ENCODE measurements at regions not wholly inside any gene's neighbourhood (a gene's known extent, or its start where the extent isn't known, plus 50 kb on each side); places are given as distances from the start of the nearest gene placed in this dataset.

DNA sequence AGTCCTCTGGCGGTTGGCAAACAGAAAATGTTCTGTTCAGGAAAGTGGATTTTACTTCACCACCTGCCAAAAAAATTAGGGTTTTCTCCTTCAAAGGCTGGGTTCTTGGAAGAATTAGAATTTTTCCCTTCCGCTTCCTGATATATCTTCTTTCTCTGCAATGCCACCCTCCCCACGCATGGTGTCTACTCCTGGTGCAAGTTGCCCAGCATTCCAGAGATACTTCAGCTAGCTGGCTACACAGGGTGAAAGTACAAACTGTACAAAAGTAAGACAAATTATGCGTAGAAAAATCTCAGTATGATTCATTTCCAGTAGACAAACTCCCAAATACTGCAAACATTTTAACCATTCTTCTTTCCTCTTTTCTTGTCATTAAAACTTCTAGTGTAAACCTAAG lies 430.1 kb upstream of the ESRRG start:
- FAIRE-seq (no peak), DNase-seq (ENCODE audit: insufficient read length, low spot score) (no peak)
- TF ChIP-seq TAF1 (IDR thresholded peaks at IDR 0.05; ENCODE audit: low read depth, low read length) (no peak), PAX5 (IDR thresholded peaks at IDR 0.05; ENCODE audit: insufficient read depth, low read length, severe bottlenecking) (no peak), SPI1 (IDR thresholded peaks at IDR 0.05; ENCODE audit: low read depth, low read length) (no peak), POLR2AphosphoS5 (IDR thresholded peaks at IDR 0.05; ENCODE audit: low read depth, low read length) (no peak)

DNA sequence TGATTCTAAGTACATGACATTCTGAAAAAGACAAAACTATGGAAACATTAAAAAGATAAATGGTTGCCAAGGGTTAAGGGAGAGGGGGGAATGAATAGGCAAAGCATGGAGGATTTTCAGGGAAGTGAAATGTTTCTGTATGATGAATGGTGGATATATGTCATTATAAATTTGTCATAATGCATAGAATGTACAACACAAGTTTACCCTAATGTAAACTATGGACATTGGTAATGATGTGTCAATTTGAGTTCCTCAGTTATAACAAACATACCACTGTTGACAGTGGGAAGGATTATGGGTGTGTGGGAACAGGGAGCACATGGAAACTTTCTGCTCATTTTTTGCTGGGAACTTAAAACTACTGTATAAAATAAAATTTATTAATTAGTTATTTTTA lies 427.1 kb upstream of the ESRRG start:
- FAIRE-seq, result no peak
- no peak for DNase-seq (ENCODE audit: insufficient read length, low spot score)
- TF ChIP-seq POU2F2 (IDR thresholded peaks at IDR 0.05; ENCODE audit: low read depth, low read length), result no peak
- no peak for TF ChIP-seq TAF1 (IDR thresholded peaks at IDR 0.05; ENCODE audit: low read depth, low read length)
- no peak for TF ChIP-seq POLR2AphosphoS5 (IDR thresholded peaks at IDR 0.05; ENCODE audit: low read depth, low read length)
- no peak for TF ChIP-seq PAX5 (IDR thresholded peaks at IDR 0.05; ENCODE audit: insufficient read depth, low read length, severe bottlenecking)
- no peak for TF ChIP-seq POLR2A (IDR thresholded peaks at IDR 0.05; ENCODE audit: low read depth, low read length)

DNA sequence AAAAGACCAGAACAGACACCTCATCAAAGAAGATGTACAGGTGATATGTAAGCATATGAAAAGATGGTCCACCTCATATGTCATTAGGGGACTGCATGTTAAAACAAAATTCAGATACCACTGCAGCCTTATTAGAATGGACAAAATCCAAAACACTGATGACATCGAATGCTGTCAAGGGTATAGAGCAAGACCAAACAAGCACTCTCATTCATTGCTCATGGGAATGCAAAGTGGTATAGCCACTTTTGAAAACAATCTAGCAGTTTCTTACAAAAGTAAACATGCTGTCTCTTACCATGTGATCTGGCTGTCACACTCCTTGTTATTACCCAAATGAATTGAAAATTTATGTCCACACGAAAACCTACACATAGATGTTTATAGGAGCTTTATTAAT lies 426.6 kb upstream of the ESRRG start:
- FAIRE-seq, result no peak
- no peak for TF ChIP-seq POLR2A (IDR thresholded peaks at IDR 0.05; ENCODE audit: low read depth, low read length)
- DNase-seq (ENCODE audit: insufficient read length, low spot score), result no peak

DNA sequence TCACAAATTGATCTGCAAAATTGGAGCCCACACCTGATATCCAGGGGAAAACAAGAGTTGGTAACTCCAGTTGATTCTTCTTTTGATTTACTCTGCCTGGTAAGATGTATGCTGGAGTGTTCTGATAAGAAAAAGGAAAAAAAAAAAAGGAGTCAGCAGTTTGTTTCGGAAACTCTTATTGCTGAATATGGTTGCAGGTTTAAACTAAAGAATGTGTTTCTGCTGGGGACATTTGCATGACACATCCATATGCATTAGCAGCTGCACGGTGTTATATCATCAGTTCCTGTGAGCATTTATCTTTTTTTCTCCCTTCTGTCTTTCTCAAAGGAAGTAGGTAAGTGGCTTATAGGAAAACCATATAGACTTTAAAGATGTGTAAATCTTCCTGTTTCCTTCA lies 418.5 kb upstream of the ESRRG start:
- TF ChIP-seq POU2F2 (IDR thresholded peaks at IDR 0.05; ENCODE audit: low read depth, low read length) (no peak), POLR2A (IDR thresholded peaks at IDR 0.05; ENCODE audit: low read depth, low read length) (no peak)
- DNase-seq (ENCODE audit: insufficient read length, low spot score), result no peak
- no peak for FAIRE-seq

GRCh38 chr1:217140041-217140901 lies 417.0 kb upstream of the ESRRG start:
- FAIRE-seq (no peak), DNase-seq (ENCODE audit: insufficient read length, low spot score) (no peak)

DNA sequence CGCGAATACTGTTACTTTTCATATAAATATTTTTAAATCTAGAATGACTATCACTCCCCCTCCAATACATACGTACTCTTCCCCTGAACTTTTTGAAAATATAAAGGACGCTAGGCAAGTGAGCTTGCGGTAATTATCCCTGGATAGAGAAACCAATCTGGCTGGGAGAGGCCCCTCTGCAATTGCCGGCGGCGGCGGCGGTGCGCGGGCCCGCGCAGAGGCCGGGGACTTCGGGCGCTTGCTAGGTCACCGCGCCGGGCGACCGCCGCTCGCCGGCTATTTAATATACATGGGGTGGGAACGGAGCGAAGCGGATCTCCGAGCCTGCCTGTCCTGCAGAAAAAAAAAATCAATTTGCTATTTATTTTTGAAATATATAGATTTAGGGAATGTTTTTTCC lies 416.3 kb upstream of the ESRRG start:
- no peak for FAIRE-seq
- no peak for DNase-seq (ENCODE audit: insufficient read length, low spot score)
- TF ChIP-seq SPI1 (IDR thresholded peaks at IDR 0.05; ENCODE audit: low read depth, low read length) (no peak), TAF1 (IDR thresholded peaks at IDR 0.05; ENCODE audit: low read depth, low read length) (no peak), PAX5 (IDR thresholded peaks at IDR 0.05; ENCODE audit: insufficient read depth, low read length, severe bottlenecking) (no peak), POLR2A (IDR thresholded peaks at IDR 0.05; ENCODE audit: low read depth, low read length) (no peak), POLR2AphosphoS5 (IDR thresholded peaks at IDR 0.05; ENCODE audit: low read depth, low read length) (no peak), POU2F2 (IDR thresholded peaks at IDR 0.05; ENCODE audit: low read depth, low read length) (no peak)

More at GRCh38 chr1:217140041-217140901, 417.0 kb upstream of the ESRRG start:
- TF ChIP-seq PAX5 (IDR thresholded peaks at IDR 0.05; ENCODE audit: insufficient read depth, low read length, severe bottlenecking) (no peak), POLR2A (IDR thresholded peaks at IDR 0.05; ENCODE audit: low read depth, low read length) (no peak), POLR2AphosphoS5 (IDR thresholded peaks at IDR 0.05; ENCODE audit: low read depth, low read length) (no peak), TAF1 (IDR thresholded peaks at IDR 0.05; ENCODE audit: low read depth, low read length) (no peak), POU2F2 (IDR thresholded peaks at IDR 0.05; ENCODE audit: low read depth, low read length) (no peak), SPI1 (IDR thresholded peaks at IDR 0.05; ENCODE audit: low read depth, low read length) (no peak)

DNA sequence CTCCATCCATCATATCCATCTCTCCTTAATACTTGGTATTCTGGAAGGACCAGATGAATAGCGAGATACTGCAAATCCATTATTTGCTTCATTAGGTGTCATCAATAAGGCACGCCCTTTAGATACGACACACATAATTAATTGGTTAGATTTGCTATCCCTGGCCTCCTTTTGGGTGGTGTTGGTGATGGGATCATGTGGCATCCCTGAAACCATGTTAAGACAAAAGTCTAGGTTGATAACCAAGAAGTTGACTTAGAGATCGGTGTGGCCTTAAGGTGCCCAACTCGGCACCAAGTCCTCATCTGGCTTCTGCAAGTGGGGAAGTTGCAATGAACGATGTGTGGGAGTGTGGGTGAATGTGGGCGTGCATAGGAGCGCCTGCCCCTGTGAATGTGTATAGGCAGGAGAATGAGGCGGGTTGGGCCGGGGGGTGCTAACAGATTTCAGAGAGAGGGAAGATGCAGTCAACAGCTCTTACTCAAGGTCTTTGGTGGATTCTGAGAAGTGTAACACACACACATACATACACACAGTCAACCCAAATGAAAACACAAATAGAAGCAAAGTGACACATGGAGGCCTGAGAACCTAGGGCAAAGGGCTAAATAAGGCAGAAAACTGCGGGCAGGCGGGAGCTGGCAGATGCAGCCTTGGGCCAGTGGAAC lies 415.7 kb upstream of the ESRRG start:
- no peak for DNase-seq (ENCODE audit: insufficient read length, low spot score)
- FAIRE-seq, result no peak
- TF ChIP-seq TAF1 (IDR thresholded peaks at IDR 0.05; ENCODE audit: low read depth, low read length) (no peak), PAX5 (IDR thresholded peaks at IDR 0.05; ENCODE audit: insufficient read depth, low read length, severe bottlenecking) (no peak), POU2F2 (IDR thresholded peaks at IDR 0.05; ENCODE audit: low read depth, low read length) (no peak), SPI1 (IDR thresholded peaks at IDR 0.05; ENCODE audit: low read depth, low read length) (no peak)

GRCh38 chr1:217138173-217138765 lies 415.0 kb upstream of the ESRRG start:
- FAIRE-seq (no peak), DNase-seq (ENCODE audit: insufficient read length, low spot score) (no peak)
- TF ChIP-seq TAF1 (IDR thresholded peaks at IDR 0.05; ENCODE audit: low read depth, low read length) (no peak), SPI1 (IDR thresholded peaks at IDR 0.05; ENCODE audit: low read depth, low read length) (no peak), PAX5 (IDR thresholded peaks at IDR 0.05; ENCODE audit: insufficient read depth, low read length, severe bottlenecking) (no peak), POLR2AphosphoS5 (IDR thresholded peaks at IDR 0.05; ENCODE audit: low read depth, low read length) (no peak), POU2F2 (IDR thresholded peaks at IDR 0.05; ENCODE audit: low read depth, low read length) (no peak), POLR2A (IDR thresholded peaks at IDR 0.05; ENCODE audit: low read depth, low read length) (no peak)

DNA sequence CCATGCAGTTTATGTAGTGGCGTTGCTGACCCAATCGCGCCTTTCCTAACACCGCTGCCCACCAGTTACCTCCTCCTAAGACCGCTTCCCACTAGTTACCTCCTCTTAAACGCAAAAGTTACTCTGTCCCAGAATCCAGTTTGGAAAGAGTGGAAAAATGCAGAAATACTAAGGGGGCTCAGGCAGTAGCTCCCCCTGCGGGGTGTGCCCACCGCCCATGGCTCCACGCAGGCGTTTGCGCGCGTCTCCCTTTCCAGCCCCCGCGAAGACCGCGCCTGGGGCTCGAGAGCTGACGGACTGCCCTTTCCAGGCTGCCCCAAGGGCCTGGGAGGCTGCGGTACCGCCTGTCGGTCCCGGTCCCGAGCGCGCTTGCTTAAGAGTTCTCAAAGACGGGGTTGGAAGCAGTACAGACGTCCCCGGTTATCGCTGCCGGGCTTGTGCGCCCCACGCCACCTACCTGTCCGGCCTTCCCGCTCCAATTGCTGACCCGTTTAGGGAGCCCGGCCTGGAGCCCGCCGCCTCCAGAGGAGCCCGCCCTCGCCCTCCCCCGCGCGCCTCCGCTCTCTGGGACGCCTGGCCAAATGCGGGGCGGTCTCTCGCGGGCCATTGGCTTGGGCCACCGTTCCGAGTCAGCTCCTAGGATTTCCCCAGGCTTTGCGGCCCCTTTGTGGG lies 414.1 kb upstream of the ESRRG start:
- no peak for DNase-seq (ENCODE audit: insufficient read length, low spot score)
- FAIRE-seq, result no peak
- TF ChIP-seq POLR2A (IDR thresholded peaks at IDR 0.05; ENCODE audit: low read depth, low read length) (no peak), POLR2AphosphoS5 (IDR thresholded peaks at IDR 0.05; ENCODE audit: low read depth, low read length) (no peak), SPI1 (IDR thresholded peaks at IDR 0.05; ENCODE audit: low read depth, low read length) (no peak), POU2F2 (IDR thresholded peaks at IDR 0.05; ENCODE audit: low read depth, low read length) (no peak), TAF1 (IDR thresholded peaks at IDR 0.05; ENCODE audit: low read depth, low read length) (no peak), PAX5 (IDR thresholded peaks at IDR 0.05; ENCODE audit: insufficient read depth, low read length, severe bottlenecking) (no peak)

Measured in GM12891 (cell line).